ENCODE measurements at regions not wholly inside any gene's neighbourhood (a gene's known extent, or its start where the extent isn't known, plus 50 kb on each side); places are given as distances from the start of the nearest gene placed in this dataset.
"Not testable (repeated sequence)": the region's sequence is repeated elsewhere in the genome, so short reads cannot be mapped to it uniquely, and the experiment has no call there.

- no peaks in the 10 kb centered on the region for H3K36me3 Mint-ChIP-seq
- no peak overlapping the region for H3K4me3 Mint-ChIP-seq
- H3K27me3 Mint-ChIP-seq: peaks cover 4% of the 10 kb centered on the region
- no peaks in the 10 kb centered on the region for H3K9me3 Mint-ChIP-seq
- no peaks in the 10 kb centered on the region for H3K4me1 Mint-ChIP-seq
- no peak overlapping the region for H3K27ac Mint-ChIP-seq
Observed at GRCh38 chr2:142521492-142521891, 356.0 kb upstream of the KYNU start.

GRCh38 chr2:142515493-142515892, 362.0 kb upstream of the KYNU start:
- no peak overlapping the region for H3K4me3 Mint-ChIP-seq
- no peaks in the 10 kb centered on the region for H3K4me1 Mint-ChIP-seq
- peaks cover 2% of the 10 kb centered on the region for H3K27me3 Mint-ChIP-seq
- H3K9me3 Mint-ChIP-seq: no peaks in the 10 kb centered on the region
- no peaks in the 10 kb centered on the region for H3K36me3 Mint-ChIP-seq
- H3K27ac Mint-ChIP-seq: no peak overlapping the region

GRCh38 chr2:142509401-142509800, 368.1 kb upstream of the KYNU start:
- no peaks in the 10 kb centered on the region for H3K36me3 Mint-ChIP-seq
- H3K4me1 Mint-ChIP-seq: no peaks in the 10 kb centered on the region
- H3K27me3 Mint-ChIP-seq: no peaks in the 10 kb centered on the region
- no peak overlapping the region for H3K4me3 Mint-ChIP-seq
- H3K9me3 Mint-ChIP-seq: no peaks in the 10 kb centered on the region
- no peak overlapping the region for H3K27ac Mint-ChIP-seq

- Mint-ChIP-seq H3K27ac (no peak overlapping the region), H3K27me3 (peaks cover 2% of the 10 kb centered on the region), H3K4me1 (no peaks in the 10 kb centered on the region), H3K4me3 (no peak overlapping the region), H3K36me3 (no peaks in the 10 kb centered on the region), H3K9me3 (peaks cover 0 to 1% (median 0%) of the 10 kb centered on the region in 3 donors)
Observed at GRCh38 chr2:142504754-142505153, 372.7 kb upstream of the KYNU start.

DNA sequence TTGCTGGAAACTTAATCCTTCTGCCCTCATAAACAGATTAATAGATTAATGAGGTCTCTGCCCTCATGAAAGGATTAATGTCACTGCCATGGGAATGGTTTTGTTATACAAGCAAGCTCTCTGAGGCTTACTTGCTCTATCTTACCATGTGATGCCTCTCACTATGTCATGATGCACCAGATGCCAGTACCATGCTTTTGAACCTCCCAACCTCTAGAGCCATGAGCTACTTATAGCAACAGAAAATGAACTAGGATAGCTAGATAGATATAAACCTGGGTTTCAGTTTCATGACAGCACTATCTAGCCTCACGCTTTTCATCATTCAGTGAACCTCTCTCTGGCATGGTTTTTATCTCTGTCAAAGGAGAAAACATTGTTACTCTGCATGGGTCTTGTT, 371.6 kb upstream of the LRP1B start:
- peaks cover 0 to 1% (median 0%) of the 10 kb centered on the region in 3 donors for H3K9me3 Mint-ChIP-seq
- H3K4me1 Mint-ChIP-seq: no peaks in the 10 kb centered on the region
- no peak overlapping the region for H3K27ac Mint-ChIP-seq
- no peaks in the 10 kb centered on the region for H3K36me3 Mint-ChIP-seq
- H3K27me3 Mint-ChIP-seq: peaks cover 2% of the 10 kb centered on the region
- no peak overlapping the region for H3K4me3 Mint-ChIP-seq

- Mint-ChIP-seq H3K27ac (no peak overlapping the region), H3K4me3 (no peak overlapping the region), H3K27me3 (no peaks in the 10 kb centered on the region), H3K36me3 (no peaks in the 10 kb centered on the region), H3K9me3 (peaks cover 0 to 2% (median under 1%) of the 10 kb centered on the region in 3 donors), H3K4me1 (no peaks in the 10 kb centered on the region)
Observed at GRCh38 chr2:142495141-142495540, 364.3 kb upstream of the LRP1B start.

- H3K4me3 Mint-ChIP-seq, H3K27ac Mint-ChIP-seq, H3K36me3 Mint-ChIP-seq, H3K27me3 Mint-ChIP-seq, H3K9me3 Mint-ChIP-seq, H3K4me1 Mint-ChIP-seq: not testable (repeated sequence)
Observed at GRCh38 chr2:142489631-142490030, 358.8 kb upstream of the LRP1B start.

- no peak overlapping the region for H3K27ac Mint-ChIP-seq
- H3K4me1 Mint-ChIP-seq: no peaks in the 10 kb centered on the region
- H3K9me3 Mint-ChIP-seq: peaks cover 0 to 2% (median 0%) of the 10 kb centered on the region in 3 donors
- H3K27me3 Mint-ChIP-seq: no peaks in the 10 kb centered on the region
- H3K36me3 Mint-ChIP-seq: no peaks in the 10 kb centered on the region
- H3K4me3 Mint-ChIP-seq: no peak overlapping the region
Observed at GRCh38 chr2:142484111-142484510, 353.3 kb upstream of the LRP1B start.

GRCh38 chr2:142483653-142484052, 352.8 kb upstream of the LRP1B start:
- Mint-ChIP-seq H3K36me3 (no peaks in the 10 kb centered on the region), H3K4me1 (no peaks in the 10 kb centered on the region), H3K4me3 (no peak overlapping the region), H3K27me3 (no peaks in the 10 kb centered on the region), H3K27ac (no peak overlapping the region), H3K9me3 (peaks cover 0 to 2% (median 0%) of the 10 kb centered on the region in 3 donors)

DNA sequence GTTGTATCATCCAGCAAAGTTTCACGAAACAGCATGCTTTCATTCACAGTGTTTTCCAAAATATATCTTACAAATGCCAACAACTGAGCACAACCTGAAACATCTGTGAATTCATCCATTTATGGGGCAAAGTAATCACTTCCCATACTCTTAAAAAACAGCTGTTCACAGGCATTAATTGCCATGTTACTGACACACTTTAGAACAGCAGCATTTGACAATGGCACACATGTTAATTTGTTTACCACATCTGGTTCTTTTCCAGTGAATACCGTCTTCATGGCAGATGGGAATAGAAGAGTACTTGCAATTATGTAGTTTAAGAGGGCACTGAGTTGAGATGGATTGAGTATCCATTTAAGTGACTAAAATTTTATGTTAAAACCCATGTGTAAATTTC, 347.4 kb upstream of the LRP1B start:
- no peaks in the 10 kb centered on the region for H3K36me3 Mint-ChIP-seq
- H3K27ac Mint-ChIP-seq: no peak overlapping the region
- H3K4me1 Mint-ChIP-seq: no peaks in the 10 kb centered on the region
- peaks cover 2 to 6% (median 3%) of the 10 kb centered on the region in 3 donors for H3K9me3 Mint-ChIP-seq
- H3K4me3 Mint-ChIP-seq: no peak overlapping the region
- H3K27me3 Mint-ChIP-seq: peaks cover 3% of the 10 kb centered on the region

DNA sequence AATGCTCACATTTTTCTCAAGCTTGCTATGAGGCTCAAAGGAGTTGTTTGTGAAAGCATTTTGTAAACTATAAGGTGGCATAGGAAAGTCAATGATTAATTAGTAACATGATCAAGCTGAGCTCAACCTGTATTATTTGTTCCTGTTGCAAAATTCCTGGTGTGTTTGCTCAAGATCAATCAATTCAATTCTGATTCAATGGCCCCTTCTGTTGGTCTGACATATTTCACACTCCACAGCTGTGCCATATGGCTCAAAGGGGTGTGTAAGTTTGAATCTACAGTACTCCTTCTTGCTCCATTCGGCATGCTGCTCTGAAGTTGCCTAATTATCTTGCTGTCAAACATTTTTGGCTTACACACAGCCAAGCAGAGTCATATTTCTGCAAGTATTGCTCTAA, 341.6 kb upstream of the LRP1B start:
- peaks cover 7% of the 10 kb centered on the region for H3K27me3 Mint-ChIP-seq
- H3K4me1 Mint-ChIP-seq: no peaks in the 10 kb centered on the region
- H3K36me3 Mint-ChIP-seq: no peaks in the 10 kb centered on the region
- no peak overlapping the region for H3K27ac Mint-ChIP-seq
- H3K9me3 Mint-ChIP-seq: peaks cover 2 to 4% (median 3%) of the 10 kb centered on the region in 3 donors
- no peak overlapping the region for H3K4me3 Mint-ChIP-seq

GRCh38 chr2:142467321-142467720, 336.5 kb upstream of the LRP1B start:
- peaks cover 0 to 2% (median 0%) of the 10 kb centered on the region in 3 donors for H3K9me3 Mint-ChIP-seq
- H3K27ac Mint-ChIP-seq: no peak overlapping the region
- H3K36me3 Mint-ChIP-seq: no peaks in the 10 kb centered on the region
- H3K4me1 Mint-ChIP-seq: peaks cover 0 to 2% (median 0%) of the 10 kb centered on the region in 3 donors
- peaks cover 7% of the 10 kb centered on the region for H3K27me3 Mint-ChIP-seq
- H3K4me3 Mint-ChIP-seq: no peak overlapping the region

GRCh38 chr2:142463047-142463446, 332.2 kb upstream of the LRP1B start:
- Mint-ChIP-seq H3K27ac (no peak overlapping the region), H3K4me3 (no peak overlapping the region), H3K36me3 (no peaks in the 10 kb centered on the region), H3K4me1 (peaks cover 0 to 2% (median 0%) of the 10 kb centered on the region in 3 donors), H3K9me3 (no peaks in the 10 kb centered on the region), H3K27me3 (peaks cover 3% of the 10 kb centered on the region)

GRCh38 chr2:142462306-142462705, 331.5 kb upstream of the LRP1B start:
- no peaks in the 10 kb centered on the region for H3K9me3 Mint-ChIP-seq
- H3K27ac Mint-ChIP-seq: no peak overlapping the region
- H3K4me3 Mint-ChIP-seq: no peak overlapping the region
- H3K27me3 Mint-ChIP-seq: peaks cover 3% of the 10 kb centered on the region
- H3K4me1 Mint-ChIP-seq: peaks cover 0 to 2% (median 0%) of the 10 kb centered on the region in 3 donors
- no peaks in the 10 kb centered on the region for H3K36me3 Mint-ChIP-seq

DNA sequence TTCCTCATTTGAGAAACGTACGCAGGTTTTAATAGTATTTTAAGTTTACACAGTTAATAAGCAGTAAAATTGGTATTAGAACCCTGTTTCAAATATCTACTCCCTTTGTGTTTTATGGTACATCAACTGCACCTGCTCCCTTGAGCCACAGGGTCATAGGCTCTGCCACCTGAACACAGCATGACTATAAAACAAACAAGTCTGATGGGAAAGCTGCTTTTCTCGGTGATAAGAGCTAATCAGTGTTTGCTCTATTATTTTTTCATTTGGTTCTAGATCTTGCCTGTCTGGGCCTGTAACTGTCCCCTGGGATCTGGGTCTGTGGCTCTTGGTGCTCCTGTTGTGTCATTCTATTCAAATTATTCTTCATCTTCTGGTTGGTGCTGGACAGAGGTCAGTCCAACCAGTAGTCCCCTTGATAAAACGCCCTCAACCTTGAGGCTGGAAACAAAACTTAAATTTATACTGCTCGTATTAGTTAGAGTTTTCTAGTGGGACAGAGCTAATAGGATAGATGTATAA, 314.8 kb upstream of the LRP1B start:
- Mint-ChIP-seq H3K27ac (no peak overlapping the region), H3K36me3 (no peaks in the 10 kb centered on the region), H3K4me3 (no peak overlapping the region), H3K27me3 (peaks cover 2% of the 10 kb centered on the region), H3K4me1 (no peaks in the 10 kb centered on the region), H3K9me3 (no peaks in the 10 kb centered on the region)

DNA sequence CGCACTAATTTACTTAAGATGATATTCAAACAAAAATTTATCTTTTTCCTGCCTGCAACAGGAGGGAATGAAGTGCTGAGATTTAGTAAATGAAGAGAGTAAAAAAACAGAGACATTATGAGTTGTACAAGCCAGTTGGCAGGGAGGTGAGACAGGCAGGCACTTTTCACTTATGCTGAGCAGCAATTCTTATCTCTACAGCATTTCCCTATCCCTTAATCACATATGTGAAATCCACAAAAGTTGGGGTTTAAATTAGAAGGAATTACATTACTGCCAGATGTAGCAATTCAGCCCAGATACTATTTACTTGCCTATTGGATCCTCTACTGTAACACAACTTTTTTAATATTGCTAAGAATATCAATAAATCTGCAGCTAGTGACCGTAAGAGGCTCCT, 314.2 kb upstream of the LRP1B start:
- Mint-ChIP-seq H3K4me1 (no peaks in the 10 kb centered on the region), H3K27me3 (peaks cover 2% of the 10 kb centered on the region), H3K4me3 (no peak overlapping the region), H3K36me3 (no peaks in the 10 kb centered on the region), H3K9me3 (no peaks in the 10 kb centered on the region), H3K27ac (no peak overlapping the region)

GRCh38 chr2:142435847-142436246, 305.0 kb upstream of the LRP1B start:
- Mint-ChIP-seq H3K4me3 (no peak overlapping the region), H3K9me3 (no peaks in the 10 kb centered on the region), H3K27ac (no peak overlapping the region), H3K36me3 (no peaks in the 10 kb centered on the region), H3K4me1 (no peaks in the 10 kb centered on the region), H3K27me3 (no peaks in the 10 kb centered on the region)

Measured in IgD-negative memory B cell (primary cell).